WI38 (cell line): ENCODE measurements at regions not wholly inside any gene's neighbourhood (a gene's known extent, or its start where the extent isn't known, plus 50 kb on each side); places are given as distances from the start of the nearest gene placed in this dataset.

ENCODE experiments used
- H3K4me3 ChIP-seq: 2 replicates; pipeline ENCODE4 v1.5.1; 2011; ENCODE audit warnings: low read depth, mild to moderate bottlenecking, control low read depth, low read length
- CTCF ChIP-seq: IDR thresholded peaks from 2 replicates; pipeline ENCODE4 v1.5.1; 2012; ENCODE audit warnings: low read depth, mild to moderate bottlenecking, control low read depth, low read length

DNA sequence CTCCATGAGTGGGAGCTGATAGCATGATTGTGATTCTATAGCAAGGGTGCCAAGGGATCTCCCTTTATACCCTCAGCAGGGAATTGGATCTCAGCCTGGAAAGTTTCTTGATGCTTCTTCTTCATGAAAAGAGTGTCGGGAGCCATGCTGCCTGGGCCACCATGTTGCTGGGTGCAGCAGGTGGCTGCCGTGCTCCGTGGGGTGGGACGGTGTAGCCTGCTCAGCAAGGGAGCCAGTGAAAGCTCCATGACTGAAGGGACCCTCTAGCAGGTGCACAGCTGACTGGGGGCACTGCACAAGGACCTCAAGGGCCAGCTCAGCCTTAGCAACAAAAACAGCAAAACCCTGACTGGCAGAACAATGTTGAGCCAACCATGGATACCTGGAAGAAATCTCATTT is 368.9 kb upstream of the HS6ST1 start:
- H3K4me3 ChIP-seq: no peak overlapping the region
- TF ChIP-seq CTCF: no peak

GRCh38 chr2:128689971-128690370 is 371.3 kb upstream of the HS6ST1 start:
- no peak overlapping the region for H3K4me3 ChIP-seq
- TF ChIP-seq CTCF: no peak

DNA sequence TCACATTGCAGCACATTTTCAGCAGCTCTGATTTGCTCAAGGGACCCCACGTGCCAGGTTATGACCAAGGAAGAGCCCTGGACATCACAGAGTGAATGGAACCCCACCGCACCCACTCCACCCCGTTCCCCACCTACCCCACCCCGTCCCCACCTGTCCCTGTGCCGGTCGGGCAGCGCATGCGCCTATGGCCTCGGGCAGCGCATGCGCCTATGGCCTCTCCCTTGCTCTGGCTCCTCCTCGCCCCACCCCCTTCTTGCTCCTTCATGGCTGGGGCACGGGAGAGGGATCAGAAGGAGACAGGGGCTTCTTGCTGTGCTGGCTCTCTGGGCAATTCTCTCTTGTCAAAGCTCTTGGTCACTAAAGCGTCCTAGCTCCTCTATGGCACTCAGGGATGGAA is 371.8 kb upstream of the HS6ST1 start:
- no peak for TF ChIP-seq CTCF
- H3K4me3 ChIP-seq: no peak overlapping the region

DNA sequence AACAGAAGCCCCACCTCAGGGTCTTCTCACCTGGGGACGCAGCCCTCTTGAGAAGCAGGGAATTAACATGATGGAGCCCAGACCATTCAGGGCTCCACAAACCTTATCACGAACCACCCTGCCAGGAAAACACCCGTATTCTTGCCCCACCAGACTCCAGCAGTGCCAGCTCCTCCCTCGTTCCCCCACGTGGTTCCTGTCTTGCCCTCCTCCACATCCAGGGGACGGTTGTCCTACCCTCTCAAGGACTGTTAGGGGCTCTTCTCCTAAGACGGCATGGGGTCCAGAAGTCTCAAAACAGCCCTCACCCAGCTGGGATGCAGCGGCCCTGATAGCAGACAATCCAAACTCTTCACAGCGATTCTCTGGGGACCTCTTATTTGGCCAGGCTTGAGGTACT is 372.2 kb upstream of the HS6ST1 start:
- TF ChIP-seq CTCF: no peak

GRCh38 chr2:128691526-128691925 is 372.9 kb upstream of the HS6ST1 start:
- no peak for TF ChIP-seq CTCF
- H3K4me3 ChIP-seq: no peak overlapping the region

More for the DNA sequence above, 372.2 kb upstream of the HS6ST1 start:
- no peak overlapping the region for H3K4me3 ChIP-seq

- H3K4me3 ChIP-seq: no peak overlapping the region
- no peak for TF ChIP-seq CTCF
Measured at GRCh38 chr2:128692895-128693742, 374.5 kb upstream of the HS6ST1 start.

DNA sequence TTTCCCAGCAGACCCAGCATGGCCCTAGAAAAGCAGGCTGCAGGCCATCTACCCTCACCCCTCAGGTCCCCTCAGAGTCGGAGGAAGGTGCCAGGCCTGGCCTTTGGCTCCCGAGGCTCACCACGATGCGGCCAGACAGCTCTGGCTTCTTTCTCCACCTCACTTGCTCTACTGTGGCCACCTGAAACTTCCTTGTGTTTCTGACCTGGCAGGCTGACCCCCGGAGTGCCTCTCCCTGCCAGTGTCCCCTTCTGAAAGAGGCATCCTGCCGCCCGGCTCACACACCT is 375.0 kb upstream of the HS6ST1 start:
- no peak overlapping the region for H3K4me3 ChIP-seq
- TF ChIP-seq CTCF: no peak
